Chondrocyte (in vitro differentiated cells): ENCODE measurements at regions not wholly inside any gene's neighbourhood (a gene's known extent, or its start where the extent isn't known, plus 50 kb on each side); places are given as distances from the start of the nearest gene placed in this dataset.

Experiments used
- DNase-seq: peaks from one replicate; pipeline ENCODE4 v3.0.0; 2021; ENCODE audit warnings: mixed read lengths, low spot score
- H3K27ac Mint-ChIP-seq: one replicate; pipeline ENCODE4 v1.8.0; 2021; ENCODE audit warnings: mild to moderate bottlenecking, moderate library complexity, mixed read lengths; ENCODE audit not compliant: unreplicated experiment
- H3K27me3 Mint-ChIP-seq: 2 replicates; pipeline ENCODE4 v1.8.0; 2021; ENCODE audit warnings: low read depth, mixed read lengths
- H3K36me3 Mint-ChIP-seq: 2 replicates; pipeline ENCODE4 v1.8.0; 2021; ENCODE audit warnings: low read depth, mixed read lengths
- H3K4me1 Mint-ChIP-seq: 2 replicates; pipeline ENCODE4 v1.8.0; 2021; ENCODE audit warnings: low read depth, mild to moderate bottlenecking, mixed read lengths
- H3K4me3 Mint-ChIP-seq: one replicate; pipeline ENCODE4 v1.8.0; 2021; ENCODE audit warnings: mild to moderate bottlenecking, moderate library complexity, mixed read lengths; ENCODE audit not compliant: unreplicated experiment
- H3K9me3 Mint-ChIP-seq: 2 replicates; pipeline ENCODE4 v1.8.0; 2021; ENCODE audit warnings: low read depth, mixed read lengths
- TF ChIP-seq, protein P1 (sequence below): fragments of 200-600 bp; sonication (generic); IDR thresholded peaks from 2 replicates; pipeline ENCODE4 v1.5.0; 2021; ENCODE audit warnings: antibody characterized with exemption, mild to moderate bottlenecking, moderate library complexity

DNA sequence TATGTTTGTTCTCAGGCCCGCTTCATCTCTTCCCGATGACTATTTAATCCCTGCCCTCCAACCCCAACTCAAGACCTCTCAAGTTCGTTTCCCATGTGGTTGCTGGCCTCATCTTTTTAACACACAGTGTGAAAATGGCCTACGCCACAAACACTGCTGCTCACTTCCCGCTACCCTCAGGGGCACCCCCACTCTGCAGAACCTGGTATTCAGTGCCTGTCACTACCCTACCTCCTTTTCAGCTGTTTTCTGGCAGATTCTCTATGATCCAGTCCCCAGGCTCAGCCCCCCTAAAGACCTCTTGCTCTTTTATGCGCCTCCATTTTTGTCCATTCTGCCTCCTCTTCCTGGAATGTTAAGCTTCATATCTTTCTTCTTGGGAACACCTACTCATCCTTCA is 152.6 kb upstream of the C1orf174 start:
- Mint-ChIP-seq H3K4me1 (no peaks in the 10 kb centered on the region), H3K9me3 (no peaks in the 10 kb centered on the region), H3K4me3 (no peak overlapping the region), H3K36me3 (no peaks in the 10 kb centered on the region), H3K27me3 (no peaks in the 10 kb centered on the region), H3K27ac (no peak overlapping the region)
- TF ChIP-seq, protein P1, sequence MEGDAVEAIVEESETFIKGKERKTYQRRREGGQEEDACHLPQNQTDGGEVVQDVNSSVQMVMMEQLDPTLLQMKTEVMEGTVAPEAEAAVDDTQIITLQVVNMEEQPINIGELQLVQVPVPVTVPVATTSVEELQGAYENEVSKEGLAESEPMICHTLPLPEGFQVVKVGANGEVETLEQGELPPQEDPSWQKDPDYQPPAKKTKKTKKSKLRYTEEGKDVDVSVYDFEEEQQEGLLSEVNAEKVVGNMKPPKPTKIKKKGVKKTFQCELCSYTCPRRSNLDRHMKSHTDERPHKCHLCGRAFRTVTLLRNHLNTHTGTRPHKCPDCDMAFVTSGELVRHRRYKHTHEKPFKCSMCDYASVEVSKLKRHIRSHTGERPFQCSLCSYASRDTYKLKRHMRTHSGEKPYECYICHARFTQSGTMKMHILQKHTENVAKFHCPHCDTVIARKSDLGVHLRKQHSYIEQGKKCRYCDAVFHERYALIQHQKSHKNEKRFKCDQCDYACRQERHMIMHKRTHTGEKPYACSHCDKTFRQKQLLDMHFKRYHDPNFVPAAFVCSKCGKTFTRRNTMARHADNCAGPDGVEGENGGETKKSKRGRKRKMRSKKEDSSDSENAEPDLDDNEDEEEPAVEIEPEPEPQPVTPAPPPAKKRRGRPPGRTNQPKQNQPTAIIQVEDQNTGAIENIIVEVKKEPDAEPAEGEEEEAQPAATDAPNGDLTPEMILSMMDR = no peak
- no peak for DNase-seq

DNA sequence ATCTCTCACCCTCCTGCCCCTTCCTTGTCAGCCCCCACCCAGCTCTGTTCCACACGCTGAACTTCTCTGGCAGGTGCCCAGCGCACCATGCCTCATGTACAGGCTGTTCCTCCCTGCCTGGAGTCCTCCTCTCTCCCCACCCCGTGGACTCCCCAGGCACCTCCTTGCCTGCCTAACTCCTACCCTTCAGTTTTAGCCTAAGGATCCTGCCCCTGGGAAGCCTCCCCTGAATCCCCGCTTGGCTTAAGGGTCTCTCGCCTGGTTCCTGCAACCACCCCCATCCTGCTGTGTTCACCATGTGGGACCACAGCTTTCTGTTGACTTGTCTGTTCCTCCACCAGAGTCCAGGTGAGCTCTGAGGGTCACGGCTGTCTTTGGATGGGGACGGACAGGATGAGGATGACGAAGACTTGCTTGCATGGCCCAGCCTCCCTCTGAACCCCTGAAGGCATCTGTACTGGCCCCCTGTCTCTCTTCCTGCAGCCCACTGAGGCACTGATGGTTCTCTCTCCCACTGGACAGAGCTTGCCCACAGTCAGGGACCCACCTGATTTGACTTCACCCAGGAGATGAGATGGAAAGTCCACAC is 153.2 kb upstream of the C1orf174 start:
- no peak overlapping the region for H3K4me3 Mint-ChIP-seq
- H3K36me3 Mint-ChIP-seq = no peaks in the 10 kb centered on the region
- H3K27ac Mint-ChIP-seq = no peak overlapping the region
- no peaks in the 10 kb centered on the region for H3K9me3 Mint-ChIP-seq
- no peaks in the 10 kb centered on the region for H3K4me1 Mint-ChIP-seq
- TF ChIP-seq, protein P1 = no peak
- H3K27me3 Mint-ChIP-seq = no peaks in the 10 kb centered on the region
- DNase-seq = no peak

DNA sequence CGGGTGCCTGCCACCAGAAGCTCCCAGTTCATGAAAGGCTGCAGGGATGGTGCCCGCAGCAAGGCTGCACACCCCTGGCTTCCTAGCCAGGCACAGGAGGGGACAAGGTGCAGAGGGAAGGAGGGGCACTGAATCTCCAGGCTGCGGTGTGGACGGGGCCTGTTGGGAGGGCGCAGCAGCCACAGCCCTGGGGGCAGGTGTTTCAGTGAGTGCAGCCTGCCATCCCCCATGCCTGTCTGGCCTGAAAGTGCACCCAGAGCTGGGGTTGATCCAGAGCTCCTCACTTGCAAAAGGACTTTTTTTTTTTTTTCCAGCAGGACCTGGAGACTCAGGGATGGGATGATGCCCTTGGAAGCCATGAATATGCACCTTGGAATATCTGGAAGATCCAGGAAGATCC is 153.7 kb upstream of the C1orf174 start:
- DNase-seq = no peak
- Mint-ChIP-seq H3K4me3 (no peak overlapping the region), H3K27me3 (no peaks in the 10 kb centered on the region), H3K27ac (no peak overlapping the region), H3K36me3 (no peaks in the 10 kb centered on the region), H3K9me3 (no peaks in the 10 kb centered on the region), H3K4me1 (no peaks in the 10 kb centered on the region)
- TF ChIP-seq, protein P1 = no peak

DNA sequence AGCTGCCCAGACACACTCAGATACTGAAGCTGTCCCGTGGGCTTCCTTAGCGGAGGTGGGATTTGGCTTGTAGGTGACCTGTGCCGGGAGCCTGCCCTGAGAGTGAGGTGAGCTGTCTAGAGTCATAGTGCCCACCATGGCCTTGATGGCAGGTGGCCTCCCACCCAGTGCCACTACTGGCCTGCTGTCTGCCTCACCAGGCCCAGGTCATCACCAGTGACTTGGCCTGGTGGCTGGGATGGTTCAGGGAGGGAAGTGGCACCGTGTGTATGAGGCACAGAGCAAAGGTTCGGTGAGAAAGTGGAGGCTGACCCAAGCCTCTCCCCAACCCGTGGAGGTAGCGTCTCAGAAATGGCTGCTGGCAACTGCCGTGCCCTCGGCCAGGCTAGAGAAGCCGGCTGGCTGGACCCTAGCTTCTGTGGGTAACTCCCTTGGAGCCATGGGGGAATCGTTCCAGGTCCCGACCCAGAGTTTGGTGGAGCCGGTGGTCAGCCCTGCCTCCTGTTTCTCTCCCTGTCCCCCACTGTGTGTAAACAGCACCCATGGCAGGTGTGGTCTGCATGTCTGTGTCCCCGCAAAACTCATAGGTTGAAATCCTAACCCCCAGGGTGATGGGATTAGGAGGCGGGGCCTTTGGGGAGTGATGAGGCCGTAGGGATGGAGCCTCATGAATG is 155.4 kb upstream of the C1orf174 start:
- Mint-ChIP-seq H3K4me3 (no peak overlapping the region), H3K27ac (no peak overlapping the region), H3K9me3 (no peaks in the 10 kb centered on the region), H3K27me3 (no peaks in the 10 kb centered on the region), H3K4me1 (no peaks in the 10 kb centered on the region), H3K36me3 (no peaks in the 10 kb centered on the region)
- DNase-seq = peak; percentile 74
- TF ChIP-seq, protein P1 = no peak

DNA sequence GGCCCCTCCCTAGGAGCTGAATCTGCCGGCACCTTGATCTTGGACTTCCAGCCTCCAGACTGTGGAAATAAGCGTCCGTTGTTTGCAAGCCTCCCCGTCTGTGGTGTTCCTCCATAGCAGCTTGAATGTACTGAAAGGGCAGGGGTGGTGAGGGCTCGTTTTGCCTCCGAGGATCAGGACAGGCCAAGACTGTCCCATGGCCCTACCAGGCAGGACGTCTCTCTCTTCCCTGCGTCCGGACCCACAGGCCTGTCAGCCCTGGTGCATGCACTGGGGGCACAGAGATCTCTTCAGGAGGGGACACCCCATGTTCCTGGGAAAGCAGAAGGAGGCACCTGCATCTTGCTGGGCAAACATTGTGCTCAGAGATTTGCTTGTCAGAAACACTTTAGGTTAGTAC is 156.3 kb upstream of the C1orf174 start:
- Mint-ChIP-seq H3K27me3 (no peaks in the 10 kb centered on the region), H3K9me3 (no peaks in the 10 kb centered on the region), H3K4me1 (no peaks in the 10 kb centered on the region), H3K4me3 (no peak overlapping the region), H3K27ac (no peak overlapping the region), H3K36me3 (no peaks in the 10 kb centered on the region)
- TF ChIP-seq, protein P1 = no peak
- DNase-seq = peak; percentile 75
